ENCODE measurements at regions not wholly inside any gene's neighbourhood (a gene's known extent, or its start where the extent isn't known, plus 50 kb on each side); places are given as distances from the start of the nearest gene placed in this dataset.

DNA sequence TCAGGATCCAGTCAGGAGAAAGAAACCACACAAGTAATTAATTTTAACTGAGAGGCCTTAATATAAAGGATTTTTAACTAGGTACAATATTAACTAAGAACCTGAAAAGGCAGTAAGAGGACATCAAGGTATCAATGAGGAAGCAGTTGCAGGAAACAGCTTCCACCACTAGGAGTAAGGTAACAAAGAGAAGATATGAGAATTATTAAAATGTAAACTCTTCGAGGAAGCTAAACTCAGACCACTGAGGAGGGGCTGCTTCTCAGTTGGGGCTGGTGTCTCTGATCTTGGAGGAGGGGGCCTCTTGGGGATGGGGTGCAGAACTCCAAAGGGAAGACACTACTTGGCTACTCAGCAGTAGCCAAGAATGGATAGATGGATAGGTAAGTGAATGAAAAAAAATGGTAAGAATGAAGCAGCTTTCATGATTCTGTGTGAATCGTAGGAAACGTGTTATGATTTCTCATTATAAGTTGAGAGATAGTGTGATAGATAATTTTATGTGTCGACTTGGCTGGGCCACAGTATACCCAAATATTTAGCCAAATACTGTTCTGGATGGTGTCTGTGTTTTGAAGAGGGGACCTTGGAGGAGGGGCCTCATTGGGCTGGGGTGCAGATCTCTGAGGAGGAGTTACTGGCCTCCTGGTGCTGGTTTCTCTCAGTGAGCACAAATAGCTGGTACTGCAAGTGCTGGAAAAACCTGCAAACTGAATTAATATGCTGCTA lies 547.7 kb upstream of the LRRTM1 start:
- DNase-seq (ENCODE audit: low read depth in 2 of 2) = no peak
- TF ChIP-seq, protein P1, sequence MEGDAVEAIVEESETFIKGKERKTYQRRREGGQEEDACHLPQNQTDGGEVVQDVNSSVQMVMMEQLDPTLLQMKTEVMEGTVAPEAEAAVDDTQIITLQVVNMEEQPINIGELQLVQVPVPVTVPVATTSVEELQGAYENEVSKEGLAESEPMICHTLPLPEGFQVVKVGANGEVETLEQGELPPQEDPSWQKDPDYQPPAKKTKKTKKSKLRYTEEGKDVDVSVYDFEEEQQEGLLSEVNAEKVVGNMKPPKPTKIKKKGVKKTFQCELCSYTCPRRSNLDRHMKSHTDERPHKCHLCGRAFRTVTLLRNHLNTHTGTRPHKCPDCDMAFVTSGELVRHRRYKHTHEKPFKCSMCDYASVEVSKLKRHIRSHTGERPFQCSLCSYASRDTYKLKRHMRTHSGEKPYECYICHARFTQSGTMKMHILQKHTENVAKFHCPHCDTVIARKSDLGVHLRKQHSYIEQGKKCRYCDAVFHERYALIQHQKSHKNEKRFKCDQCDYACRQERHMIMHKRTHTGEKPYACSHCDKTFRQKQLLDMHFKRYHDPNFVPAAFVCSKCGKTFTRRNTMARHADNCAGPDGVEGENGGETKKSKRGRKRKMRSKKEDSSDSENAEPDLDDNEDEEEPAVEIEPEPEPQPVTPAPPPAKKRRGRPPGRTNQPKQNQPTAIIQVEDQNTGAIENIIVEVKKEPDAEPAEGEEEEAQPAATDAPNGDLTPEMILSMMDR (IDR thresholded peaks at IDR 0.05; ENCODE audit: low read depth, low read length) = no peak

GRCh38 chr2:80830891-80831290 lies 526.3 kb upstream of the LRRTM1 start:
- TF ChIP-seq, protein P1 (IDR thresholded peaks at IDR 0.05; ENCODE audit: low read depth, low read length) = no peak
- no peak overlapping the region for H3K4me3 ChIP-seq (replicated peaks in 1 of 2; ENCODE audit: low read depth in 2 of 2, low read length in 2 of 2)
- DNase-seq (ENCODE audit: low read depth in 2 of 2) = no peak

More for the DNA sequence above, 547.7 kb upstream of the LRRTM1 start:
- H3K4me3 ChIP-seq (replicated peaks in 1 of 2; ENCODE audit: low read depth in 2 of 2, low read length in 2 of 2) = no peak overlapping the region

GRCh38 chr2:80822999-80823398 lies 518.4 kb upstream of the LRRTM1 start:
- no peak for DNase-seq (ENCODE audit: low read depth in 2 of 2)
- TF ChIP-seq, protein P1 (IDR thresholded peaks at IDR 0.05; ENCODE audit: low read depth, low read length) = no peak
- H3K4me3 ChIP-seq (replicated peaks in 1 of 2; ENCODE audit: low read depth in 2 of 2, low read length in 2 of 2) = no peak overlapping the region

DNA sequence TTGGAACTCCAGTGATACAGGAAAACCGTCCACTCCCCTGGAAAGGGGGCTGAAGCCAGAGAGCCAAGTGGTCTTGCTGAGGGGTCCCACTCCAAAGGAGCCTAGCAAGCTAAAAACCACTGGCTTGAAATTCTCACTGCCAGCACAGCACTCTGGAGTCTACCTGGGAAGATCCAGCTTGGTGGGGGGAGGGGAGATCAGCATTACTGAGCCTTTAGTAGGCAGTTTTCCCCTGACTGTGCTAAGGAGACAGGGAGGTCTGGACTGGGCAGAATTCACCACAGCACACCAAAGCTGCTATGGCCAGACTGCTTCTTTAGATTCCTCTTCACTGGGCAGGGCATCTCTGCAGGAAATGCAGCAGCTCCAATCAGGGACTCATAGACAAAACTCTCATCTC lies 510.7 kb upstream of the LRRTM1 start:
- no peak overlapping the region for H3K4me3 ChIP-seq (replicated peaks in 1 of 2; ENCODE audit: low read depth in 2 of 2, low read length in 2 of 2)
- DNase-seq (ENCODE audit: low read depth in 2 of 2) = no peak
- TF ChIP-seq, protein P1 (IDR thresholded peaks at IDR 0.05; ENCODE audit: low read depth, low read length) = no peak

DNA sequence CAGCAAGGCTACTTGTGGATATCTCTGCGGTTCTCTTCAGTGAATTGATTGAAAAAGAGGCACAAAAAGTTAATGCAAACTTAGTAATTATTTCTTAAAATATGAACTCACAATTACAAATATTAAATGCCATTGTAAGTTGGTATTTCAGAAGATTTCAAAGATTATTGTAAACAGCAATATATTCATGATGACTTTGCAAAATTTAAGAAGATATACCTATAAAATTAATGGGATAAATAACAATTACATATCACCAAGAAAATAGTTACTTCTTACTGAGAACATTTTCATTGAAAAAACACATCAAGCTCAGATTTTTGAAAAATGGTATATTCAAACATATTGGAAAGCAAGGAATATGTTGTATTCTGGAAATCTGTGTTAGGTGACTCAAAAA lies 482.0 kb upstream of the LRRTM1 start:
- no peak overlapping the region for H3K4me3 ChIP-seq (replicated peaks in 1 of 2; ENCODE audit: low read depth in 2 of 2, low read length in 2 of 2)
- TF ChIP-seq, protein P1 (IDR thresholded peaks at IDR 0.05; ENCODE audit: low read depth, low read length) = no peak
- DNase-seq (ENCODE audit: low read depth in 2 of 2) = no peak

GRCh38 chr2:80778704-80779103 lies 474.2 kb upstream of the LRRTM1 start:
- H3K4me3 ChIP-seq (replicated peaks in 1 of 2; ENCODE audit: low read depth in 2 of 2, low read length in 2 of 2) = no peak overlapping the region
- TF ChIP-seq, protein P1 (IDR thresholded peaks at IDR 0.05; ENCODE audit: low read depth, low read length) = no peak
- DNase-seq (ENCODE audit: low read depth in 2 of 2) = no peak

- no peak for DNase-seq (ENCODE audit: low read depth in 2 of 2)
- TF ChIP-seq, protein P1 (IDR thresholded peaks at IDR 0.05; ENCODE audit: low read depth, low read length) = no peak
- no peak overlapping the region for H3K4me3 ChIP-seq (replicated peaks in 1 of 2; ENCODE audit: low read depth in 2 of 2, low read length in 2 of 2)
These were observed 444.0 kb upstream of the LRRTM1 start for GRCh38 chr2:80748592-80748991.
